Gastroesophageal sphincter (tissue), 3 donors: ENCODE measurements at regions not wholly inside any gene's neighbourhood (a gene's known extent, or its start where the extent isn't known, plus 50 kb on each side); places are given as distances from the start of the nearest gene placed in this dataset.

Experiments
- CTCF ChIP-seq, 4 experiments: fragments of 200-600 bp in 2 of 4; fragments of 450-650 bp in 2 of 4; sonication (generic) in 1 of 4; IDR thresholded peaks; one replicate each; pipeline ENCODE4 v1.5.1; 2017 to 2019; ENCODE audit warnings: antibody characterized with exemption in 4 of 4, mild to moderate bottlenecking in 2 of 4, moderate library complexity in 2 of 4
- EP300 ChIP-seq: sonication (generic); formaldehyde crosslinking; IDR thresholded peaks from one replicate; pipeline ENCODE4 v1.6.1; 2017; ENCODE audit warnings: antibody characterized with exemption, mild to moderate bottlenecking
- POLR2A ChIP-seq, 2 donors: fragments of 450-650 bp; IDR thresholded peaks; one replicate each; pipeline ENCODE4 v1.6.1; 2017; ENCODE audit warnings: antibody characterized with exemption in 2 of 2, mild to moderate bottlenecking in 2 of 2, moderate library complexity in 1 of 2
- POLR2AphosphoS5 ChIP-seq: sonication (generic); formaldehyde crosslinking; IDR thresholded peaks from one replicate; pipeline ENCODE4 v1.6.1; 2017; ENCODE audit warnings: antibody characterized with exemption

GRCh38 chr16:73565263-73565662 lies 517.3 kb upstream of the ZFHX3 start:
- TF ChIP-seq CTCF (IDR thresholded peaks at IDR 0.05) (peak in 2 of 4 experiments; percentile 25 to 35), POLR2A (IDR thresholded peaks at IDR 0.05) (no peak), POLR2AphosphoS5 (no peak), EP300 (no peak)
